ENCODE measurements at regions not wholly inside any gene's neighbourhood (a gene's known extent, or its start where the extent isn't known, plus 50 kb on each side); places are given as distances from the start of the nearest gene placed in this dataset.
"Not testable (repeated sequence)": the region's sequence is repeated elsewhere in the genome, so short reads cannot be mapped to it uniquely, and the experiment has no call there.

- TF ChIP-seq CTCF (tag by site-specific recombination; IDR thresholded peaks at IDR 0.05); ZNF280D (tag by site-specific recombination; IDR thresholded peaks at IDR 0.05); ZNF449 (tag by site-specific recombination; IDR thresholded peaks at IDR 0.05); KLF10 (tag by site-specific recombination; IDR thresholded peaks at IDR 0.05); ZNF121 (tag by site-specific recombination; IDR thresholded peaks at IDR 0.05); ZNF423 (tag by site-specific recombination; IDR thresholded peaks at IDR 0.05); ZNF626 (tag by site-specific recombination; IDR thresholded peaks at IDR 0.05); ZNF707 (tag by site-specific recombination; IDR thresholded peaks at IDR 0.05); ZNF19 (tag by site-specific recombination; IDR thresholded peaks at IDR 0.05; ENCODE audit: low read depth); ZNF292 (tag by site-specific recombination; IDR thresholded peaks at IDR 0.05; ENCODE audit: borderline replicate concordance, low read depth); ZNF350 (tag by site-specific recombination; IDR thresholded peaks at IDR 0.05); KLF9 (tag by site-specific recombination; IDR thresholded peaks at IDR 0.05; ENCODE audit: low read depth); ZNF146 (tag by site-specific recombination; IDR thresholded peaks at IDR 0.05); ZNF645 (tag by site-specific recombination; IDR thresholded peaks at IDR 0.05): not testable (repeated sequence)
These were observed 106.2 kb upstream of the UNC5B start for GRCh38 chr10:71106151-71106550.

Measured in HEK293 (cell line).